HCT116 (cell line): ENCODE measurements at regions not wholly inside any gene's neighbourhood (a gene's known extent, or its start where the extent isn't known, plus 50 kb on each side); places are given as distances from the start of the nearest gene placed in this dataset.

Experiments
- EZH2 ChIP-seq: fragments of 200-600 bp; sonication (generic); IDR thresholded peaks from 2 replicates; pipeline ENCODE4 v1.6.1; 2017; ENCODE audit warnings: antibody characterized with exemption, mixed run types
- EZH2phosphoT487 ChIP-seq: fragments of 200-600 bp; IDR thresholded peaks from 2 replicates; pipeline ENCODE4 v1.6.1; 2018; ENCODE audit warnings: antibody characterized with exemption, borderline replicate concordance
- JUND ChIP-seq: IDR thresholded peaks from 2 replicates; pipeline ENCODE4 v1.6.1; 2012
- POLR2A ChIP-seq: IDR thresholded peaks from 2 replicates; pipeline ENCODE4 v1.7.0; 2011; ENCODE audit warnings: borderline replicate concordance; ENCODE audit not compliant: insufficient read depth, insufficient read length; ENCODE audit errors: extremely low read depth
- RAD21 ChIP-seq: IDR thresholded peaks from 2 replicates; pipeline ENCODE4 v1.6.1; 2012; ENCODE audit warnings: low read depth, mild to moderate bottlenecking
- TF ChIP-seq, protein P1 (sequence below), 3 experiments: fragments of 200-600 bp in 1 of 3; sonication (generic) in 1 of 3; IDR thresholded peaks in 2 of 3; conservative IDR thresholded peaks in 1 of 3; 2 replicates each; pipeline ENCODE4 v1.5.1; 2012 to 2017; ENCODE audit warnings: low read depth in 2 of 3, low read length in 2 of 3, antibody characterized with exemption in 1 of 3, borderline replicate concordance in 1 of 3, control low read depth in 1 of 3, mild to moderate bottlenecking in 1 of 3, mixed read lengths in 1 of 3, mixed run types in 1 of 3, moderate library complexity in 1 of 3; ENCODE audit not compliant: insufficient read depth in 1 of 3
- TF ChIP-seq, protein P2 (sequence below): IDR thresholded peaks from 2 replicates; pipeline ENCODE4 v1.6.1; 2011; ENCODE audit warnings: mild to moderate bottlenecking, low read length, moderate library complexity; ENCODE audit not compliant: insufficient replicate concordance; ENCODE audit errors: extremely low read depth

DNA sequence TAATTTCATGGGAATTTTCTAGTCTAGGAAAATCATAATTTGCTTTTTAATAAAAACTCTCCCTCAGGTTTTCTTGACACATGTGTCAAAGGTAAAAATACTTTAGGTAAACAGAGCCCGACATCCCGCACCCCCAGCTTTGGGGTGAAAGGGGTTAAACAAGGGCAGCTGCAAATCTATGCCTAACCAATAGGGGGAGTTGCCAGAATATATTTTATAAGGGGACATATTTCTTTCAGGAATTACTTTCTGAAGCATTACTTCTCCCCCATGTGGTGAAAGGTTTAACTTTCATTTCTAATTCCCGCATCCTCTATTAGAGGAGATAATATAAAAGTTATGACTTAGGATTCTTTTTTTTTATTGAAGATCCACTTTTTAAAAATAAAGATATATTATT lies 53.9 kb upstream of the HEPH start:
- TF ChIP-seq RAD21 (peak; percentile 51; the same call in 1 of the 2 replicates), EZH2phosphoT487 (no peak), EZH2 (no peak), POLR2A (no peak), JUND (no peak)
- TF ChIP-seq, protein P1, sequence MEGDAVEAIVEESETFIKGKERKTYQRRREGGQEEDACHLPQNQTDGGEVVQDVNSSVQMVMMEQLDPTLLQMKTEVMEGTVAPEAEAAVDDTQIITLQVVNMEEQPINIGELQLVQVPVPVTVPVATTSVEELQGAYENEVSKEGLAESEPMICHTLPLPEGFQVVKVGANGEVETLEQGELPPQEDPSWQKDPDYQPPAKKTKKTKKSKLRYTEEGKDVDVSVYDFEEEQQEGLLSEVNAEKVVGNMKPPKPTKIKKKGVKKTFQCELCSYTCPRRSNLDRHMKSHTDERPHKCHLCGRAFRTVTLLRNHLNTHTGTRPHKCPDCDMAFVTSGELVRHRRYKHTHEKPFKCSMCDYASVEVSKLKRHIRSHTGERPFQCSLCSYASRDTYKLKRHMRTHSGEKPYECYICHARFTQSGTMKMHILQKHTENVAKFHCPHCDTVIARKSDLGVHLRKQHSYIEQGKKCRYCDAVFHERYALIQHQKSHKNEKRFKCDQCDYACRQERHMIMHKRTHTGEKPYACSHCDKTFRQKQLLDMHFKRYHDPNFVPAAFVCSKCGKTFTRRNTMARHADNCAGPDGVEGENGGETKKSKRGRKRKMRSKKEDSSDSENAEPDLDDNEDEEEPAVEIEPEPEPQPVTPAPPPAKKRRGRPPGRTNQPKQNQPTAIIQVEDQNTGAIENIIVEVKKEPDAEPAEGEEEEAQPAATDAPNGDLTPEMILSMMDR (IDR thresholded peaks at IDR 0.05 in 2 of 3, conservative IDR thresholded peaks at IDR 0.05 in 1 of 3; ENCODE audit: borderline replicate concordance in 1 of 3, insufficient read depth in 1 of 3, low read depth in 2 of 3, low read length in 2 of 3): peak; percentile 54 to 95 (median 62)
- TF ChIP-seq, protein P2, sequence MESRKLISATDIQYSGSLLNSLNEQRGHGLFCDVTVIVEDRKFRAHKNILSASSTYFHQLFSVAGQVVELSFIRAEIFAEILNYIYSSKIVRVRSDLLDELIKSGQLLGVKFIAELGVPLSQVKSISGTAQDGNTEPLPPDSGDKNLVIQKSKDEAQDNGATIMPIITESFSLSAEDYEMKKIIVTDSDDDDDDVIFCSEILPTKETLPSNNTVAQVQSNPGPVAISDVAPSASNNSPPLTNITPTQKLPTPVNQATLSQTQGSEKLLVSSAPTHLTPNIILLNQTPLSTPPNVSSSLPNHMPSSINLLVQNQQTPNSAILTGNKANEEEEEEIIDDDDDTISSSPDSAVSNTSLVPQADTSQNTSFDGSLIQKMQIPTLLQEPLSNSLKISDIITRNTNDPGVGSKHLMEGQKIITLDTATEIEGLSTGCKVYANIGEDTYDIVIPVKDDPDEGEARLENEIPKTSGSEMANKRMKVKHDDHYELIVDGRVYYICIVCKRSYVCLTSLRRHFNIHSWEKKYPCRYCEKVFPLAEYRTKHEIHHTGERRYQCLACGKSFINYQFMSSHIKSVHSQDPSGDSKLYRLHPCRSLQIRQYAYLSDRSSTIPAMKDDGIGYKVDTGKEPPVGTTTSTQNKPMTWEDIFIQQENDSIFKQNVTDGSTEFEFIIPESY: no peak
